ENCODE measurements at regions not wholly inside any gene's neighbourhood (a gene's known extent, or its start where the extent isn't known, plus 50 kb on each side); places are given as distances from the start of the nearest gene placed in this dataset.
"Not testable (repeated sequence)": the region's sequence is repeated elsewhere in the genome, so short reads cannot be mapped to it uniquely, and the experiment has no call there.

DNA sequence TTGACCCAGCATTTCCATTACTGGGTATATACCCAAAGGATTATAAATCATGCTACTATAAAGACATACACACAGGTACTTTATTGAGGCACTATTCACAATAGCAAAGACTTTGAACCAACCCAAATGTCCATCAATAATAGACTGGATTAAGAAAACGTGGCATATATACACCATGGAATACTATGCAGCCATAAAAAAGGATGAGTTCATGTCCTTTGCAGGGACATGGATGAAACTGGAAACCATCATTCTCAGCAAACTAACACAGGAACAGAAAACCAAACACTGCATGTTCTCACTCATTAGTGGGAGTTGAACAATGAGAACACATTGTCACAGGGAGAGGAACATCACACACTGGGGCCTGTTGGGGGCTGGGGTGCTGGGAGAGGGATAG is 283.0 kb upstream of the ARSJ start:
- TF ChIP-seq, protein P1, sequence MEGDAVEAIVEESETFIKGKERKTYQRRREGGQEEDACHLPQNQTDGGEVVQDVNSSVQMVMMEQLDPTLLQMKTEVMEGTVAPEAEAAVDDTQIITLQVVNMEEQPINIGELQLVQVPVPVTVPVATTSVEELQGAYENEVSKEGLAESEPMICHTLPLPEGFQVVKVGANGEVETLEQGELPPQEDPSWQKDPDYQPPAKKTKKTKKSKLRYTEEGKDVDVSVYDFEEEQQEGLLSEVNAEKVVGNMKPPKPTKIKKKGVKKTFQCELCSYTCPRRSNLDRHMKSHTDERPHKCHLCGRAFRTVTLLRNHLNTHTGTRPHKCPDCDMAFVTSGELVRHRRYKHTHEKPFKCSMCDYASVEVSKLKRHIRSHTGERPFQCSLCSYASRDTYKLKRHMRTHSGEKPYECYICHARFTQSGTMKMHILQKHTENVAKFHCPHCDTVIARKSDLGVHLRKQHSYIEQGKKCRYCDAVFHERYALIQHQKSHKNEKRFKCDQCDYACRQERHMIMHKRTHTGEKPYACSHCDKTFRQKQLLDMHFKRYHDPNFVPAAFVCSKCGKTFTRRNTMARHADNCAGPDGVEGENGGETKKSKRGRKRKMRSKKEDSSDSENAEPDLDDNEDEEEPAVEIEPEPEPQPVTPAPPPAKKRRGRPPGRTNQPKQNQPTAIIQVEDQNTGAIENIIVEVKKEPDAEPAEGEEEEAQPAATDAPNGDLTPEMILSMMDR (IDR thresholded peaks at IDR 0.05; ENCODE audit: poor library complexity, severe bottlenecking), result not testable (repeated sequence)
- not testable (repeated sequence) for TF ChIP-seq SMC3 (conservative IDR thresholded peaks at IDR 0.05; ENCODE audit: poor library complexity); EP300 (conservative IDR thresholded peaks at IDR 0.05; ENCODE audit: poor library complexity, severe bottlenecking)
- TF ChIP-seq, protein P2, sequence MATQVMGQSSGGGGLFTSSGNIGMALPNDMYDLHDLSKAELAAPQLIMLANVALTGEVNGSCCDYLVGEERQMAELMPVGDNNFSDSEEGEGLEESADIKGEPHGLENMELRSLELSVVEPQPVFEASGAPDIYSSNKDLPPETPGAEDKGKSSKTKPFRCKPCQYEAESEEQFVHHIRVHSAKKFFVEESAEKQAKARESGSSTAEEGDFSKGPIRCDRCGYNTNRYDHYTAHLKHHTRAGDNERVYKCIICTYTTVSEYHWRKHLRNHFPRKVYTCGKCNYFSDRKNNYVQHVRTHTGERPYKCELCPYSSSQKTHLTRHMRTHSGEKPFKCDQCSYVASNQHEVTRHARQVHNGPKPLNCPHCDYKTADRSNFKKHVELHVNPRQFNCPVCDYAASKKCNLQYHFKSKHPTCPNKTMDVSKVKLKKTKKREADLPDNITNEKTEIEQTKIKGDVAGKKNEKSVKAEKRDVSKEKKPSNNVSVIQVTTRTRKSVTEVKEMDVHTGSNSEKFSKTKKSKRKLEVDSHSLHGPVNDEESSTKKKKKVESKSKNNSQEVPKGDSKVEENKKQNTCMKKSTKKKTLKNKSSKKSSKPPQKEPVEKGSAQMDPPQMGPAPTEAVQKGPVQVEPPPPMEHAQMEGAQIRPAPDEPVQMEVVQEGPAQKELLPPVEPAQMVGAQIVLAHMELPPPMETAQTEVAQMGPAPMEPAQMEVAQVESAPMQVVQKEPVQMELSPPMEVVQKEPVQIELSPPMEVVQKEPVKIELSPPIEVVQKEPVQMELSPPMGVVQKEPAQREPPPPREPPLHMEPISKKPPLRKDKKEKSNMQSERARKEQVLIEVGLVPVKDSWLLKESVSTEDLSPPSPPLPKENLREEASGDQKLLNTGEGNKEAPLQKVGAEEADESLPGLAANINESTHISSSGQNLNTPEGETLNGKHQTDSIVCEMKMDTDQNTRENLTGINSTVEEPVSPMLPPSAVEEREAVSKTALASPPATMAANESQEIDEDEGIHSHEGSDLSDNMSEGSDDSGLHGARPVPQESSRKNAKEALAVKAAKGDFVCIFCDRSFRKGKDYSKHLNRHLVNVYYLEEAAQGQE (IDR thresholded peaks at IDR 0.05; ENCODE audit: borderline replicate concordance), result not testable (repeated sequence)
